SU-DHL-6 (cell line): ENCODE measurements at regions not wholly inside any gene's neighbourhood (a gene's known extent, or its start where the extent isn't known, plus 50 kb on each side); places are given as distances from the start of the nearest gene placed in this dataset.

Source experiments
- H2AFZ ChIP-seq: fragments of 200-600 bp; sonication (generic); 2 replicates; pipeline ENCODE4 v1.6.1; 2014; ENCODE audit warnings: low read depth, mild to moderate bottlenecking, moderate library complexity, mixed read lengths, antibody characterized with exemption, low read length; ENCODE audit not compliant: severe bottlenecking
- H3F3A ChIP-seq: fragments of 200-600 bp; shearing (Covaris generic); 2 replicates; pipeline ENCODE4 v1.6.0; 2016; ENCODE audit warnings: antibody characterized with exemption, mild to moderate bottlenecking; ENCODE audit not compliant: insufficient read depth
- H3K27ac ChIP-seq: fragments of 200-600 bp; sonication (generic); 2 replicates; pipeline ENCODE4 v1.5.1; 2016; ENCODE audit warnings: low read depth, mild to moderate bottlenecking, low read length, moderate library complexity, mixed read lengths
- H3K27me3 ChIP-seq: fragments of 200-600 bp; sonication (generic), shearing (Covaris generic); 2 replicates; pipeline ENCODE4 v1.6.0; 2014; ENCODE audit warnings: mild to moderate bottlenecking, low read length
- H3K36me3 ChIP-seq: fragments of 200-600 bp; sonication (generic); 2 replicates; pipeline ENCODE4 v1.6.1; 2014; ENCODE audit warnings: mild to moderate bottlenecking, low read length, mixed read lengths
- H3K4me2 ChIP-seq: fragments of 300-600, 200-600 bp; shearing (Covaris generic), sonication (generic); 2 replicates; pipeline ENCODE4 v1.6.0; 2014; ENCODE audit warnings: low read length, low read depth, mild to moderate bottlenecking; ENCODE audit not compliant: poor library complexity, severe bottlenecking
- H3K4me3 ChIP-seq: fragments of 200-600 bp; sonication (generic); 2 replicates; pipeline ENCODE4 v1.5.1; 2014; ENCODE audit warnings: antibody characterized with exemption, low read length, mild to moderate bottlenecking, mixed read lengths; ENCODE audit not compliant: insufficient read depth, poor library complexity, severe bottlenecking
- H3K79me2 ChIP-seq: fragments of 200-600 bp; sonication (generic); 2 replicates; pipeline ENCODE4 v1.6.1; 2014; ENCODE audit warnings: mild to moderate bottlenecking, low read length, moderate library complexity; ENCODE audit not compliant: insufficient read depth
- H3K9ac ChIP-seq: fragments of 200-600 bp; sonication (generic); 2 replicates; pipeline ENCODE4 v1.7.0; 2014; ENCODE audit warnings: mild to moderate bottlenecking, low read length
- H3K9me2 ChIP-seq: fragments of 200-600 bp; sonication (generic); replicated peaks from 2 replicates; pipeline ENCODE4 v1.6.1; 2014; ENCODE audit warnings: low read length; ENCODE audit not compliant: insufficient read depth
- H3K9me3 ChIP-seq: fragments of 200-600 bp; sonication (generic); 2 replicates; pipeline ENCODE4 v1.6.1; 2014; ENCODE audit warnings: low read length, mixed read lengths; ENCODE audit not compliant: insufficient read depth
- H4K20me1 ChIP-seq: fragments of 200-600 bp; sonication (generic); 2 replicates; pipeline ENCODE4 v1.6.1; 2014; ENCODE audit warnings: low read depth, mild to moderate bottlenecking, antibody characterized with exemption, low read length, moderate library complexity, mixed read lengths
- CTCF ChIP-seq: fragments of 200-600 bp; sonication (generic); IDR thresholded peaks from one replicate; pipeline ENCODE4 v1.5.1; 2017; ENCODE audit warnings: antibody characterized with exemption, mild to moderate bottlenecking, low read length, moderate library complexity; ENCODE audit not compliant: insufficient read depth, poor library complexity, severe bottlenecking
- EZH2phosphoT487 ChIP-seq: fragments of 200-600 bp; sonication (generic), shearing (Covaris generic); conservative IDR thresholded peaks from 2 replicates; pipeline ENCODE4 v1.6.1; 2018; ENCODE audit warnings: mild to moderate bottlenecking, antibody characterized with exemption, low read length, moderate library complexity, mixed read lengths

- H3K27ac ChIP-seq: no peak overlapping the region
- H2AFZ ChIP-seq: no peak overlapping the region
- no peaks in the 10 kb centered on the region for H3K36me3 ChIP-seq
- TF ChIP-seq EZH2phosphoT487 (no peak), CTCF (no peak)
- no peaks in the 10 kb centered on the region for H4K20me1 ChIP-seq
- H3K4me3 ChIP-seq: no peak overlapping the region
- no peak overlapping the region for H3K9ac ChIP-seq
- no peak overlapping the region for H3K4me2 ChIP-seq
- no peaks in the 10 kb centered on the region for H3K79me2 ChIP-seq
- no peaks in the 10 kb centered on the region for H3K9me3 ChIP-seq
- no peaks in the 10 kb centered on the region for H3F3A ChIP-seq
- H3K9me2 ChIP-seq: no peaks in the 10 kb centered on the region
- H3K27me3 ChIP-seq: no peaks in the 10 kb centered on the region
These were observed 232.2 kb upstream of the PKN2 start for GRCh38 chr1:88451856-88452255.

DNA sequence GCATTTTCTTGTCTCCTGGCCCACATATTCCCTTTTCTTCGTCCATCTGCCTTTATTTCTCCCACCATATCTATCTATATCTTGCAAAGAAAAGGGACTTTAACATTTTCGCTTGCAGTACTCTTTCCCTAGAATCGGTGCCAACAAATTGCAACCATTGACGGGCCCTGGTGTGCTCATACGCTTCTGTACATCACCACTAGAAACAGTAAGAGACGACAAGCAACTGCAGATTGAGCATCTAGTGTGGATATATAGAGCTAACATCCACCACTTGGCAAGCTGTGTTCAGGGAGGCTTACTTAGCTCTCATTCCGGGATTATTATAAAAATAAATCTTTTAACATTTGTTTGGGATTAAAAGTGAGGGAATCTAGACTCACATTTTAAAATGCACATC lies 230.8 kb upstream of the PKN2 start:
- TF ChIP-seq EZH2phosphoT487: no peak
- no peak for TF ChIP-seq CTCF

DNA sequence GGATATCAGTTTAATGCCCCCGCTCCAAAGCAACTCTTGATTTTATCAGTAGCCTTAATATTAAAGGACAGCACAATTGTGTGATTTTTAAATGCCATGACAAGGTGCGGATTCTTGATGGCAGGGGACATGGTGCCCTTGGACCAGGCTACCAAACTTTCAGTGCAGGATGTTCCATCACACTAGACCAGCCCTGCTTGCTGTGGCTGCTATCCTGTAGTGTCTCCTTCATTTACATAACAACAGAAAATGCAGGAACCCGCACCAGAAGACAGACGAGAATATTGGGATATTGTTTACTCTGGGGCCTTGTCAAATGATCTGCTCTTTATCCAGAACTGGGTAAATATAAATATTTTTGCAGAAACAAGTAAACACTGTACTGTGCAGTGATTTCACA lies 229.3 kb upstream of the PKN2 start:
- H3K9me3 ChIP-seq: no peaks in the 10 kb centered on the region
- no peaks in the 10 kb centered on the region for H3F3A ChIP-seq
- no peaks in the 10 kb centered on the region for H3K36me3 ChIP-seq
- no peaks in the 10 kb centered on the region for H3K9me2 ChIP-seq
- no peak overlapping the region for H3K4me2 ChIP-seq
- no peak for TF ChIP-seq EZH2phosphoT487
- TF ChIP-seq CTCF: no peak
- no peak overlapping the region for H3K27ac ChIP-seq
- H3K27me3 ChIP-seq: no peaks in the 10 kb centered on the region
- H2AFZ ChIP-seq: no peak overlapping the region
- H3K4me3 ChIP-seq: no peak overlapping the region
- H3K79me2 ChIP-seq: no peaks in the 10 kb centered on the region
- H3K9ac ChIP-seq: no peak overlapping the region
- no peaks in the 10 kb centered on the region for H4K20me1 ChIP-seq

More for the DNA sequence above, 230.8 kb upstream of the PKN2 start:
- Histone ChIP-seq H3K27me3 (no peaks in the 10 kb centered on the region), H3K4me2 (no peak overlapping the region), H3K9me3 (no peaks in the 10 kb centered on the region), H3K36me3 (no peaks in the 10 kb centered on the region), H3K27ac (no peak overlapping the region), H3K79me2 (no peaks in the 10 kb centered on the region), H3F3A (no peaks in the 10 kb centered on the region), H3K9ac (no peak overlapping the region), H3K9me2 (no peaks in the 10 kb centered on the region), H4K20me1 (no peaks in the 10 kb centered on the region), H2AFZ (no peak overlapping the region), H3K4me3 (no peak overlapping the region)
